TTC549 (cell line): ENCODE measurements at regions not wholly inside any gene's neighbourhood (a gene's known extent, or its start where the extent isn't known, plus 50 kb on each side); places are given as distances from the start of the nearest gene placed in this dataset.

Source experiments
- FAIRE-seq: peaks from 2 replicates; lab custom pipeline; 2012; peaks lifted over from hg19 to GRCh38; lab: Jason Lieb, UNC

- FAIRE-seq = no peak
These were observed 50.3 kb upstream of the DPH6 start for GRCh38 chr15:35596285-35596684.

- FAIRE-seq = no peak
These were observed 56.9 kb upstream of the DPH6 start for GRCh38 chr15:35602836-35603235.

GRCh38 chr15:35603301-35603700, 57.3 kb upstream of the DPH6 start:
- FAIRE-seq = no peak

GRCh38 chr15:35603856-35604255, 57.9 kb upstream of the DPH6 start:
- FAIRE-seq = no peak

GRCh38 chr15:35605764-35606449, 59.9 kb upstream of the DPH6 start:
- FAIRE-seq = no peak

GRCh38 chr15:35606450-35606779, 60.5 kb upstream of the DPH6 start:
- FAIRE-seq = no peak

GRCh38 chr15:35616498-35617271, 70.7 kb upstream of the DPH6 start:
- no peak for FAIRE-seq

GRCh38 chr15:35618260-35619188, 72.6 kb upstream of the DPH6 start:
- FAIRE-seq = no peak

- FAIRE-seq = no peak
These were observed 76.8 kb upstream of the DPH6 start for GRCh38 chr15:35622641-35623340.

GRCh38 chr15:35624881-35625280, 78.9 kb upstream of the DPH6 start:
- FAIRE-seq = no peak

GRCh38 chr15:35626571-35627318, 80.8 kb upstream of the DPH6 start:
- no peak for FAIRE-seq

GRCh38 chr15:35627696-35628095, 81.7 kb upstream of the DPH6 start:
- FAIRE-seq = no peak

GRCh38 chr15:35629766-35630165, 83.8 kb upstream of the DPH6 start:
- FAIRE-seq = no peak

- FAIRE-seq = no peak
These were observed 84.6 kb upstream of the DPH6 start for GRCh38 chr15:35630532-35630931.

GRCh38 chr15:35630985-35631384, 85.0 kb upstream of the DPH6 start:
- no peak for FAIRE-seq

GRCh38 chr15:35633677-35634076, 87.7 kb upstream of the DPH6 start:
- no peak for FAIRE-seq

- no peak for FAIRE-seq
These were observed 100.8 kb upstream of the DPH6 start for GRCh38 chr15:35646790-35647189.

- no peak for FAIRE-seq
These were observed 101.3 kb upstream of the DPH6 start for GRCh38 chr15:35647303-35647702.

- FAIRE-seq = no peak
These were observed 103.0 kb upstream of the DPH6 start for GRCh38 chr15:35648941-35649340.

GRCh38 chr15:35649575-35649974, 103.6 kb upstream of the DPH6 start:
- FAIRE-seq = no peak

- FAIRE-seq = no peak
These were observed 108.4 kb upstream of the DPH6 start for GRCh38 chr15:35654332-35654731.
